Endodermal cell (in vitro differentiated cells): ENCODE measurements at regions not wholly inside any gene's neighbourhood (a gene's known extent, or its start where the extent isn't known, plus 50 kb on each side); places are given as distances from the start of the nearest gene placed in this dataset.

Experiments
- DNase-seq: peaks from one replicate; pipeline ENCODE4 v3.0.0-alpha.2; 2017
- H3K27ac ChIP-seq: 2 replicates; pipeline ENCODE4 v1.5.1; 2013; ENCODE audit warnings: mild to moderate bottlenecking, low read depth, low read length, moderate library complexity
- H3K27me3 ChIP-seq: 2 replicates; pipeline ENCODE4 v1.6.1; 2013; ENCODE audit warnings: mild to moderate bottlenecking, low read length, moderate library complexity; ENCODE audit not compliant: insufficient read depth, control insufficient read depth, poor library complexity, severe bottlenecking
- H3K36me3 ChIP-seq: 2 replicates; pipeline ENCODE4 v1.7.0; 2013; ENCODE audit warnings: mild to moderate bottlenecking, low read length, moderate library complexity; ENCODE audit not compliant: control insufficient read depth, insufficient read depth
- H3K4me1 ChIP-seq: one replicate; pipeline ENCODE4 v1.7.0; 2013; ENCODE audit warnings: low read length; ENCODE audit not compliant: control insufficient read depth, insufficient read depth
- H3K4me3 ChIP-seq: 2 replicates; pipeline ENCODE4 v1.5.1; 2013; ENCODE audit warnings: mild to moderate bottlenecking, low read length, moderate library complexity
- H3K9ac ChIP-seq: 2 replicates; pipeline ENCODE4 v1.6.1; 2013; ENCODE audit warnings: mild to moderate bottlenecking, low read length, moderate library complexity; ENCODE audit not compliant: poor library complexity, severe bottlenecking; ENCODE audit errors: extremely low read depth
- H3K9me3 ChIP-seq: 2 replicates; pipeline ENCODE4 v1.6.1; 2013; ENCODE audit warnings: mild to moderate bottlenecking, low read length, moderate library complexity; ENCODE audit not compliant: control insufficient read depth
- H3K27ac Mint-ChIP-seq: 2 replicates; pipeline ENCODE4 v1.8.0; 2020; ENCODE audit warnings: mixed read lengths
- H3K27me3 Mint-ChIP-seq: 2 replicates; pipeline ENCODE4 v1.8.0; 2021; ENCODE audit warnings: mild to moderate bottlenecking, mixed read lengths; ENCODE audit not compliant: insufficient read depth
- H3K36me3 Mint-ChIP-seq: 2 replicates; pipeline ENCODE4 v1.8.0; 2020; ENCODE audit warnings: low read depth, mixed read lengths
- H3K4me1 Mint-ChIP-seq: 2 replicates; pipeline ENCODE4 v1.8.0; 2020; ENCODE audit warnings: mixed read lengths
- H3K4me3 Mint-ChIP-seq: 2 replicates; pipeline ENCODE4 v1.8.0; 2020; ENCODE audit warnings: mild to moderate bottlenecking, moderate library complexity, mixed read lengths
- H3K9me3 Mint-ChIP-seq: 2 replicates; pipeline ENCODE4 v1.8.0; 2020; ENCODE audit warnings: mild to moderate bottlenecking, mixed read lengths
- WGBS, 2 experiments: methylation state at CpG; one replicate each; pipeline versions ENCODE4 v1.1.5 to v1.1.7; 2013; ENCODE audit warnings: missing lambda C conversion rate in 2 of 2, mixed read lengths in 1 of 2; ENCODE audit not compliant: insufficient coverage in 1 of 2, insufficient read length in 1 of 2; 5-methylcytosine and 5-hydroxymethylcytosine counted together
- TF ChIP-seq, protein P1 (sequence below): fragments of 200-600 bp; sonication (generic); conservative IDR thresholded peaks from 2 replicates; pipeline ENCODE4 v1.5.0; 2021; ENCODE audit warnings: antibody characterized with exemption, mild to moderate bottlenecking

DNA sequence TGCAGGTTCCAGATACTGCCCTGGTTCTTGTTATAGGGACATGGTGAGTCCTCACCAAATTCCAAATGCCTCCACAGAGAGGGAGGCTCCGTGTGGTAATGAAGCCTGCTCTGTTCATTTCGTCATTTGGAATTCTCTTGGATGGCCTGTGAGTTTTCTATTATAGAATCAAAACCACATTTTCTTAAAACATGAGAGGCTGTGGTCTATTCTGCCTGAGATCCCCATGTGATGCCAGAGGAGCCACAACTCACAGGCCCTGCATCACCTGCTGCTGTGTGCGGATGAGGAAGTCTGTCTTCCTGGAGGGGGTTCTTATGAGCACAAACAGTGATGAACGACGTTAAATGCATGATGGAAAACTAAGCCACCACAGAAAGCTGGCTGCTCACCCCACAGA lies 264.4 kb downstream of the UQCRFS1 start:
- no peaks in the 10 kb centered on the region for H3K4me1 ChIP-seq
- Mint-ChIP-seq H3K4me3 (no peak overlapping the region), H3K27me3 (peaks cover 35% of the 10 kb centered on the region), H3K36me3 (no peaks in the 10 kb centered on the region), H3K4me1 (peaks cover 12% of the 10 kb centered on the region), H3K9me3 (no peaks in the 10 kb centered on the region), H3K27ac (no peak overlapping the region)
- H3K9me3 ChIP-seq, result no peaks in the 10 kb centered on the region
- H3K4me3 ChIP-seq, result no peak overlapping the region
- H3K9ac ChIP-seq, result no peak overlapping the region
- H3K27me3 ChIP-seq, result no peaks in the 10 kb centered on the region
- no peak overlapping the region for H3K27ac ChIP-seq
- no peaks in the 10 kb centered on the region for H3K36me3 ChIP-seq
- WGBS, 2 experiments, result 88% methylated on average over 3 of the region's 5 CpGs; no CpG with 5 or more reads in 1 of the 2 experiments
- peak; percentile 11 for DNase-seq
- TF ChIP-seq, protein P1, sequence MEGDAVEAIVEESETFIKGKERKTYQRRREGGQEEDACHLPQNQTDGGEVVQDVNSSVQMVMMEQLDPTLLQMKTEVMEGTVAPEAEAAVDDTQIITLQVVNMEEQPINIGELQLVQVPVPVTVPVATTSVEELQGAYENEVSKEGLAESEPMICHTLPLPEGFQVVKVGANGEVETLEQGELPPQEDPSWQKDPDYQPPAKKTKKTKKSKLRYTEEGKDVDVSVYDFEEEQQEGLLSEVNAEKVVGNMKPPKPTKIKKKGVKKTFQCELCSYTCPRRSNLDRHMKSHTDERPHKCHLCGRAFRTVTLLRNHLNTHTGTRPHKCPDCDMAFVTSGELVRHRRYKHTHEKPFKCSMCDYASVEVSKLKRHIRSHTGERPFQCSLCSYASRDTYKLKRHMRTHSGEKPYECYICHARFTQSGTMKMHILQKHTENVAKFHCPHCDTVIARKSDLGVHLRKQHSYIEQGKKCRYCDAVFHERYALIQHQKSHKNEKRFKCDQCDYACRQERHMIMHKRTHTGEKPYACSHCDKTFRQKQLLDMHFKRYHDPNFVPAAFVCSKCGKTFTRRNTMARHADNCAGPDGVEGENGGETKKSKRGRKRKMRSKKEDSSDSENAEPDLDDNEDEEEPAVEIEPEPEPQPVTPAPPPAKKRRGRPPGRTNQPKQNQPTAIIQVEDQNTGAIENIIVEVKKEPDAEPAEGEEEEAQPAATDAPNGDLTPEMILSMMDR, result no peak

DNA sequence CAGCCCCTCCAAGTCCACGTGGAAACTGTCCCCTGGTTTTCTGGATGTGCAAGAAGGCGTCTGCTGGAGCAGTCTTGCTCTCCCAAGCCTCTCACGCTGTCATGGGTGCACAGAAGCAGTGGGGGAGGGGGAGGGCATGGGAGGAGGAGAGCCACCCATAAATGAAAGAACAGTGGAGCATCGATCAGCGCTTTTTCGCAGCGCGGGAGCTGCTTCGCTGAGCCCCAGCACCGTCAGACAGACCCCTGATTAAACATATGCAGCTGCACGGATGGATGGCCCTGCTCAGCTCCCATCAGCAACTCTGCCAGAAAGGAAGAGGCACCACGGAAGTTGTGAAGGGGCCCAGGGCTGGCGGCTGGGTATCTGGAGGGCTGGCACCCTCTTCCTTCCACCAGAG lies 264.9 kb downstream of the UQCRFS1 start:
- Histone ChIP-seq H3K4me1 (no peaks in the 10 kb centered on the region), H3K4me3 (no peak overlapping the region), H3K27me3 (no peaks in the 10 kb centered on the region), H3K27ac (no peak overlapping the region), H3K9ac (no peak overlapping the region), H3K9me3 (no peaks in the 10 kb centered on the region), H3K36me3 (no peaks in the 10 kb centered on the region)
- Mint-ChIP-seq H3K27me3 (peaks cover 35% of the 10 kb centered on the region), H3K27ac (no peak overlapping the region), H3K4me3 (no peak overlapping the region), H3K36me3 (no peaks in the 10 kb centered on the region), H3K4me1 (peaks cover 12% of the 10 kb centered on the region), H3K9me3 (no peaks in the 10 kb centered on the region)
- DNase-seq, result peak; percentile 39
- WGBS, 2 experiments, result 88 to 90% methylated on average over 9 to 13 of the region's 13 CpGs
- TF ChIP-seq, protein P1, result no peak

DNA sequence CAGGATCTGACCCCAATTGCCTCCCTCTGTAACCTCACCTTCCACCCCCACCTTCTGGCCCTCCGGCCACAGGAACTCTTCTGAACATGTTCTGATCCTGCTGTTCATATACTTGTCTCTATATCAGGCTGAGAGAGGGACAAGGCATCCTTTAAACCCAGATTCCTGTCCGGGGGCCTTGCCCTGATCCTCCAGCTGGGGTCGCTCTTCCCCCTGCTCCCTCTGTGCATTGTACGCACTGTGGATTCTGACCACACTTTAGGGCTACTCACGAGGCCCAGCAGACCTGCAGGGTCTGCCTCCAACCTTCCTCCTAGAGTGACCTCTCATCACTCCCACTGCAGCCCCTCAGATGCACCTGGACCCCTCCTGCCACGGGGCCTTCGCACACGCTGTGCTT lies 269.3 kb downstream of the UQCRFS1 start:
- Histone ChIP-seq H3K9me3 (no peaks in the 10 kb centered on the region), H3K36me3 (no peaks in the 10 kb centered on the region), H3K4me3 (no peak overlapping the region), H3K9ac (no peak overlapping the region), H3K27ac (no peak overlapping the region), H3K4me1 (no peaks in the 10 kb centered on the region), H3K27me3 (no peaks in the 10 kb centered on the region)
- Mint-ChIP-seq H3K27me3 (peaks cover 28% of the 10 kb centered on the region), H3K4me1 (peaks cover 12% of the 10 kb centered on the region), H3K9me3 (no peaks in the 10 kb centered on the region), H3K27ac (no peak overlapping the region), H3K4me3 (no peak overlapping the region), H3K36me3 (no peaks in the 10 kb centered on the region)
- TF ChIP-seq, protein P1, result peak; percentile 68
- DNase-seq, result peak; percentile 69
- WGBS, 2 experiments, result 84 to 90% methylated on average over 4 to 8 of the region's 8 CpGs
